Gastrocnemius medialis (tissue), 4 donors: ENCODE measurements at regions not wholly inside any gene's neighbourhood (a gene's known extent, or its start where the extent isn't known, plus 50 kb on each side); places are given as distances from the start of the nearest gene placed in this dataset.

Experiments
- POLR2A ChIP-seq, 2 donors: fragments of 450-650 bp; IDR thresholded peaks; one replicate each; pipeline ENCODE4 v1.6.1; 2017; ENCODE audit warnings: antibody characterized with exemption in 2 of 2, mild to moderate bottlenecking in 2 of 2, moderate library complexity in 2 of 2
- TF ChIP-seq, protein P1 (sequence below), 5 experiments: fragments of 450-650 bp in 3 of 5; fragments of 200-600 bp in 2 of 5; sonication (generic) in 2 of 5; IDR thresholded peaks in 4 of 5; conservative IDR thresholded peaks in 1 of 5; 1 replicate in 4 of 5; 2 replicates in 1 of 5; pipeline ENCODE4 v1.5.1; 2016 to 2019; ENCODE audit warnings: antibody characterized with exemption in 5 of 5, mild to moderate bottlenecking in 3 of 5, moderate library complexity in 3 of 5

DNA sequence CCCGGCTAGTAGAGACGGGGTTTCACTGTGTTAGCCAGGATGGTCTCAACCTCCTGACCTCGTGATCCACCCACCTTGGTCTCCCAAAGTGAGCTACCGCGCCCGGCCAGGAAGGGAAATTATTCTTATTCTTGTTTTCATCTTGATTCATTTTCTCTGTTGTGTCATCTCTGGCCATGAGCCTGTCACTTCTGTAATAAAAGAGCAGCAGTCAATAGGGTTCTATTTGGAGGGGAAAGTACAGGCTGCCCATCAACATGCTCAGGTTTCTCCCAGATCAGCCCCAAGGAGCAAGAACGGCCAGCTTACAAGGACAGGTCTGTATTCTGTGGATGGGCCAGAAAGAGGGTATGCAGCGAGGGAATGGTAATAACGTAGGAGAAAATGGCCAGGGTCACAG lies 345.0 kb downstream of the PREX1 start:
- TF ChIP-seq, protein P1, sequence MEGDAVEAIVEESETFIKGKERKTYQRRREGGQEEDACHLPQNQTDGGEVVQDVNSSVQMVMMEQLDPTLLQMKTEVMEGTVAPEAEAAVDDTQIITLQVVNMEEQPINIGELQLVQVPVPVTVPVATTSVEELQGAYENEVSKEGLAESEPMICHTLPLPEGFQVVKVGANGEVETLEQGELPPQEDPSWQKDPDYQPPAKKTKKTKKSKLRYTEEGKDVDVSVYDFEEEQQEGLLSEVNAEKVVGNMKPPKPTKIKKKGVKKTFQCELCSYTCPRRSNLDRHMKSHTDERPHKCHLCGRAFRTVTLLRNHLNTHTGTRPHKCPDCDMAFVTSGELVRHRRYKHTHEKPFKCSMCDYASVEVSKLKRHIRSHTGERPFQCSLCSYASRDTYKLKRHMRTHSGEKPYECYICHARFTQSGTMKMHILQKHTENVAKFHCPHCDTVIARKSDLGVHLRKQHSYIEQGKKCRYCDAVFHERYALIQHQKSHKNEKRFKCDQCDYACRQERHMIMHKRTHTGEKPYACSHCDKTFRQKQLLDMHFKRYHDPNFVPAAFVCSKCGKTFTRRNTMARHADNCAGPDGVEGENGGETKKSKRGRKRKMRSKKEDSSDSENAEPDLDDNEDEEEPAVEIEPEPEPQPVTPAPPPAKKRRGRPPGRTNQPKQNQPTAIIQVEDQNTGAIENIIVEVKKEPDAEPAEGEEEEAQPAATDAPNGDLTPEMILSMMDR (IDR thresholded peaks at IDR 0.05 in 4 of 5, conservative IDR thresholded peaks at IDR 0.05 in 1 of 5) = no peak
- TF ChIP-seq POLR2A (IDR thresholded peaks at IDR 0.05) = no peak
